ENCODE measurements at regions not wholly inside any gene's neighbourhood (a gene's known extent, or its start where the extent isn't known, plus 50 kb on each side); places are given as distances from the start of the nearest gene placed in this dataset.

DNA sequence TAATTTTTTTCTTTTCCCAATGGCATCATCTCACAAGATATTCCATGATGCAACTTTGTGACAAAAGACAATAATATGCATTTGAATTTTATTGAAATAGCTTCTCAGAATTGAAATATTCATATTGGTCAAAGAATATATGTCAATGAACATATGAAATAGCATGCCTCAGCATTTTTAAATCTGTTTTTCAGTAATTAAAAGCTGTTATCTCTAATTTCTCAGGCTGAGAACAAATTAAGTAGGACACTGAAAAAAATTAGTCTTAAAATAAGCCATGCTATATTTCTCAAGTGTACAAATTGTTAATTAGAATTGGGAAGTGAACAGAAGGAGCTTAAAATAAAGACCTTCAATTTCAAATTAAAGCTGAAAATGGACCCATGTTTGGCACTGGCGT, 570.1 kb downstream of the MFSD1 start:
- Histone ChIP-seq H3K36me3 (ENCODE audit: insufficient read depth, low read length) (no peaks in the 10 kb centered on the region), H3K4me2 (ENCODE audit: low read length) (no peak overlapping the region), H2AFZ (ENCODE audit: low read depth, low read length) (no peak overlapping the region), H3K9me3 (ENCODE audit: low read length) (no peaks in the 10 kb centered on the region), H3K4me3 (ENCODE audit: low read length) (no peak overlapping the region), H3F3A (ENCODE audit: insufficient read depth, low read length, poor library complexity, severe bottlenecking) (no peaks in the 10 kb centered on the region), H3K9ac (ENCODE audit: low read length) (no peak overlapping the region), H3K9me2 (ENCODE audit: insufficient read depth, low read length) (no peaks in the 10 kb centered on the region), H3K27me3 (ENCODE audit: insufficient read depth, low read depth, low read length) (no peaks in the 10 kb centered on the region), H3K79me2 (replicated peaks; ENCODE audit: insufficient read depth, low read length) (no peaks in the 10 kb centered on the region), H4K20me1 (ENCODE audit: insufficient read depth) (no peaks in the 10 kb centered on the region), H3K27ac (ENCODE audit: low read length) (no peak overlapping the region)
- TF ChIP-seq TAF1 (IDR thresholded peaks at IDR 0.05; ENCODE audit: low read depth) (no peak), EP300 (conservative IDR thresholded peaks at IDR 0.05; ENCODE audit: poor library complexity, severe bottlenecking) (no peak), POLR2AphosphoS5 (IDR thresholded peaks at IDR 0.05) (no peak), MXI1 (conservative IDR thresholded peaks at IDR 0.05; ENCODE audit: poor library complexity, severe bottlenecking) (no peak), EZH2 (IDR thresholded peaks at IDR 0.05; ENCODE audit: borderline replicate concordance, insufficient read depth, low read length, poor library complexity, severe bottlenecking) (no peak), RAD21 (conservative IDR thresholded peaks at IDR 0.05) (no peak), SMC3 (conservative IDR thresholded peaks at IDR 0.05; ENCODE audit: poor library complexity) (no peak)
- TF ChIP-seq, protein P1, sequence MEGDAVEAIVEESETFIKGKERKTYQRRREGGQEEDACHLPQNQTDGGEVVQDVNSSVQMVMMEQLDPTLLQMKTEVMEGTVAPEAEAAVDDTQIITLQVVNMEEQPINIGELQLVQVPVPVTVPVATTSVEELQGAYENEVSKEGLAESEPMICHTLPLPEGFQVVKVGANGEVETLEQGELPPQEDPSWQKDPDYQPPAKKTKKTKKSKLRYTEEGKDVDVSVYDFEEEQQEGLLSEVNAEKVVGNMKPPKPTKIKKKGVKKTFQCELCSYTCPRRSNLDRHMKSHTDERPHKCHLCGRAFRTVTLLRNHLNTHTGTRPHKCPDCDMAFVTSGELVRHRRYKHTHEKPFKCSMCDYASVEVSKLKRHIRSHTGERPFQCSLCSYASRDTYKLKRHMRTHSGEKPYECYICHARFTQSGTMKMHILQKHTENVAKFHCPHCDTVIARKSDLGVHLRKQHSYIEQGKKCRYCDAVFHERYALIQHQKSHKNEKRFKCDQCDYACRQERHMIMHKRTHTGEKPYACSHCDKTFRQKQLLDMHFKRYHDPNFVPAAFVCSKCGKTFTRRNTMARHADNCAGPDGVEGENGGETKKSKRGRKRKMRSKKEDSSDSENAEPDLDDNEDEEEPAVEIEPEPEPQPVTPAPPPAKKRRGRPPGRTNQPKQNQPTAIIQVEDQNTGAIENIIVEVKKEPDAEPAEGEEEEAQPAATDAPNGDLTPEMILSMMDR (IDR thresholded peaks at IDR 0.05; ENCODE audit: poor library complexity, severe bottlenecking) = no peak
- TF ChIP-seq, protein P2, sequence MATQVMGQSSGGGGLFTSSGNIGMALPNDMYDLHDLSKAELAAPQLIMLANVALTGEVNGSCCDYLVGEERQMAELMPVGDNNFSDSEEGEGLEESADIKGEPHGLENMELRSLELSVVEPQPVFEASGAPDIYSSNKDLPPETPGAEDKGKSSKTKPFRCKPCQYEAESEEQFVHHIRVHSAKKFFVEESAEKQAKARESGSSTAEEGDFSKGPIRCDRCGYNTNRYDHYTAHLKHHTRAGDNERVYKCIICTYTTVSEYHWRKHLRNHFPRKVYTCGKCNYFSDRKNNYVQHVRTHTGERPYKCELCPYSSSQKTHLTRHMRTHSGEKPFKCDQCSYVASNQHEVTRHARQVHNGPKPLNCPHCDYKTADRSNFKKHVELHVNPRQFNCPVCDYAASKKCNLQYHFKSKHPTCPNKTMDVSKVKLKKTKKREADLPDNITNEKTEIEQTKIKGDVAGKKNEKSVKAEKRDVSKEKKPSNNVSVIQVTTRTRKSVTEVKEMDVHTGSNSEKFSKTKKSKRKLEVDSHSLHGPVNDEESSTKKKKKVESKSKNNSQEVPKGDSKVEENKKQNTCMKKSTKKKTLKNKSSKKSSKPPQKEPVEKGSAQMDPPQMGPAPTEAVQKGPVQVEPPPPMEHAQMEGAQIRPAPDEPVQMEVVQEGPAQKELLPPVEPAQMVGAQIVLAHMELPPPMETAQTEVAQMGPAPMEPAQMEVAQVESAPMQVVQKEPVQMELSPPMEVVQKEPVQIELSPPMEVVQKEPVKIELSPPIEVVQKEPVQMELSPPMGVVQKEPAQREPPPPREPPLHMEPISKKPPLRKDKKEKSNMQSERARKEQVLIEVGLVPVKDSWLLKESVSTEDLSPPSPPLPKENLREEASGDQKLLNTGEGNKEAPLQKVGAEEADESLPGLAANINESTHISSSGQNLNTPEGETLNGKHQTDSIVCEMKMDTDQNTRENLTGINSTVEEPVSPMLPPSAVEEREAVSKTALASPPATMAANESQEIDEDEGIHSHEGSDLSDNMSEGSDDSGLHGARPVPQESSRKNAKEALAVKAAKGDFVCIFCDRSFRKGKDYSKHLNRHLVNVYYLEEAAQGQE (IDR thresholded peaks at IDR 0.05; ENCODE audit: borderline replicate concordance) = no peak

GRCh38 chr3:159378396-159379194, 576.7 kb downstream of the MFSD1 start:
- Histone ChIP-seq H3K36me3 (ENCODE audit: insufficient read depth, low read length) (no peaks in the 10 kb centered on the region), H3K4me3 (ENCODE audit: low read length) (no peak overlapping the region), H3K9ac (ENCODE audit: low read length) (no peak overlapping the region), H3K4me2 (ENCODE audit: low read length) (no peak overlapping the region), H3K27ac (ENCODE audit: low read length) (no peak overlapping the region), H3K9me3 (ENCODE audit: low read length) (no peaks in the 10 kb centered on the region), H3K79me2 (replicated peaks; ENCODE audit: insufficient read depth, low read length) (no peaks in the 10 kb centered on the region), H3K27me3 (ENCODE audit: insufficient read depth, low read depth, low read length) (no peaks in the 10 kb centered on the region), H3F3A (ENCODE audit: insufficient read depth, low read length, poor library complexity, severe bottlenecking) (no peaks in the 10 kb centered on the region), H4K20me1 (ENCODE audit: insufficient read depth) (no peaks in the 10 kb centered on the region), H3K9me2 (ENCODE audit: insufficient read depth, low read length) (no peaks in the 10 kb centered on the region), H2AFZ (ENCODE audit: low read depth, low read length) (no peak overlapping the region)
- TF ChIP-seq RAD21 (conservative IDR thresholded peaks at IDR 0.05) (no peak), EP300 (conservative IDR thresholded peaks at IDR 0.05; ENCODE audit: poor library complexity, severe bottlenecking) (no peak), SMC3 (conservative IDR thresholded peaks at IDR 0.05; ENCODE audit: poor library complexity) (no peak), EZH2 (IDR thresholded peaks at IDR 0.05; ENCODE audit: borderline replicate concordance, insufficient read depth, low read length, poor library complexity, severe bottlenecking) (no peak), TAF1 (IDR thresholded peaks at IDR 0.05; ENCODE audit: low read depth) (no peak), MXI1 (conservative IDR thresholded peaks at IDR 0.05; ENCODE audit: poor library complexity, severe bottlenecking) (no peak), POLR2AphosphoS5 (IDR thresholded peaks at IDR 0.05) (no peak)
- TF ChIP-seq, protein P1 (IDR thresholded peaks at IDR 0.05; ENCODE audit: poor library complexity, severe bottlenecking) = no peak
- TF ChIP-seq, protein P2 (IDR thresholded peaks at IDR 0.05; ENCODE audit: borderline replicate concordance) = no peak

Data from neural cell (in vitro differentiated cells).